Breast epithelium (tissue), 3 donors: ENCODE measurements at regions not wholly inside any gene's neighbourhood (a gene's known extent, or its start where the extent isn't known, plus 50 kb on each side); places are given as distances from the start of the nearest gene placed in this dataset.

Source experiments
- CTCF ChIP-seq, 3 donors: fragments of 450-650 bp; IDR thresholded peaks; one replicate each; pipeline ENCODE4 v1.5.1; 2016 to 2017; ENCODE audit warnings: antibody characterized with exemption in 3 of 3, mild to moderate bottlenecking in 3 of 3, moderate library complexity in 3 of 3
- POLR2A ChIP-seq: fragments of 450-650 bp; IDR thresholded peaks from one replicate; pipeline ENCODE4 v1.6.1; 2016; ENCODE audit warnings: antibody characterized with exemption, mild to moderate bottlenecking, moderate library complexity
- POLR2AphosphoS5 ChIP-seq, 3 donors: sonication (generic); formaldehyde crosslinking; IDR thresholded peaks; one replicate each; pipeline ENCODE4 v1.6.1; 2017; ENCODE audit warnings: antibody characterized with exemption in 3 of 3

GRCh38 chr3:15877813-15878212 is 80.0 kb upstream of the ANKRD28 start:
- TF ChIP-seq POLR2A (no peak), CTCF (IDR thresholded peaks at IDR 0.05) (no peak), POLR2AphosphoS5 (IDR thresholded peaks at IDR 0.05) (no peak)
